SK-N-SH (cell line): ENCODE measurements at regions not wholly inside any gene's neighbourhood (a gene's known extent, or its start where the extent isn't known, plus 50 kb on each side); places are given as distances from the start of the nearest gene placed in this dataset.

Source experiments
- CTCF ChIA-PET: fragments of 300-600, 350-600 bp; formaldehyde crosslinking; extraction: SDS; loops from one replicate; lab custom pipeline; 2021; lab: Yijun Ruan, JAX
- POLR2A ChIA-PET: fragments of 350-600 bp; sonication (Branson Sonifier 250); formaldehyde crosslinking; extraction: SDS; loops from one replicate; lab custom pipeline; 2020; ENCODE audit warnings: antibody characterized with exemption, inconsistent platforms; lab: Yijun Ruan, JAX
- DNase-seq: peaks from one replicate; pipeline ENCODE4 v3.0.0; 2012
- H2AFZ ChIP-seq: fragments of 200-600 bp; sonication (generic); 2 replicates; pipeline ENCODE4 v1.8.1; 2016; ENCODE audit warnings: antibody characterized with exemption, mild to moderate bottlenecking, low read depth
- H3F3A ChIP-seq: fragments of 200-600 bp; sonication (generic); replicated peaks from 2 replicates; pipeline ENCODE3; 2016; ENCODE audit warnings: antibody characterized with exemption, mild to moderate bottlenecking; ENCODE audit not compliant: insufficient read depth
- H3K27ac ChIP-seq, 2 experiments: fragments of 200-500 bp in 1 of 2; fragments of 200-600 bp in 1 of 2; sonication (Bioruptor generic) in 1 of 2; sonication (generic), shearing (Covaris generic) in 1 of 2; 2 replicates each; pipeline versions ENCODE4 v1.5.1 to v1.6.1; 2014 to 2016; ENCODE audit warnings: low read depth in 2 of 2, inconsistent platforms in 1 of 2, low read length in 1 of 2, mild to moderate bottlenecking in 1 of 2, mixed read lengths in 1 of 2
- H3K27me3 ChIP-seq: fragments of 200-600 bp; sonication (generic), shearing (Covaris generic); 2 replicates; pipeline ENCODE4 v1.6.1; 2016; ENCODE audit warnings: mixed run types; ENCODE audit not compliant: insufficient read depth
- H3K36me3 ChIP-seq, 2 experiments: fragments of 200-500 bp in 1 of 2; fragments of 200-600 bp in 1 of 2; sonication (Bioruptor generic) in 1 of 2; sonication (generic) in 1 of 2; replicated peaks in 1 of 2; 2 replicates each; pipeline versions ENCODE3 to v1.5.1; 2014 to 2016; ENCODE audit warnings: low read length in 1 of 2, mild to moderate bottlenecking in 1 of 2; ENCODE audit not compliant: insufficient read depth in 2 of 2, control insufficient read depth in 1 of 2
- H3K4me1 ChIP-seq, 2 experiments: fragments of 200-500 bp in 1 of 2; fragments of 200-600 bp in 1 of 2; sonication (Bioruptor generic) in 1 of 2; sonication (generic), shearing (Covaris generic) in 1 of 2; 2 replicates each; pipeline versions ENCODE4 v1.5.1 to v1.6.1; 2014 to 2016; ENCODE audit warnings: low read depth in 1 of 2, low read length in 1 of 2, mixed run types in 1 of 2; ENCODE audit not compliant: insufficient read depth in 2 of 2, control insufficient read depth in 1 of 2
- H3K4me2 ChIP-seq: fragments of 200-600 bp; sonication (generic), shearing (Covaris generic); 2 replicates; pipeline ENCODE4 v1.6.1; 2017; ENCODE audit warnings: mixed run types
- H3K4me3 ChIP-seq, 2 experiments: fragments of 200-500 bp in 1 of 2; fragments of 200-600 bp in 1 of 2; sonication (Bioruptor generic) in 1 of 2; sonication (generic), shearing (Covaris generic) in 1 of 2; 2 replicates each; pipeline versions ENCODE4 v1.5.1 to v1.8.1; 2014 to 2016; ENCODE audit warnings: low read depth in 2 of 2, inconsistent platforms in 1 of 2, low read length in 1 of 2, mild to moderate bottlenecking in 1 of 2, mixed read lengths in 1 of 2, moderate library complexity in 1 of 2
- H3K79me2 ChIP-seq: fragments of 200-600 bp; sonication (generic); 2 replicates; pipeline ENCODE4 v1.8.1; 2017; ENCODE audit warnings: mild to moderate bottlenecking; ENCODE audit not compliant: insufficient read depth
- H3K9ac ChIP-seq: fragments of 200-600 bp; sonication (generic); 2 replicates; pipeline ENCODE4 v1.6.1; 2017; ENCODE audit warnings: mixed run types
- H3K9me2 ChIP-seq: fragments of 200-600 bp; sonication (generic); 2 replicates; pipeline ENCODE4 v1.6.1; 2017; ENCODE audit warnings: mixed run types
- H3K9me3 ChIP-seq: fragments of 200-600 bp; sonication (generic); 2 replicates; pipeline ENCODE4 v1.6.1; 2017; ENCODE audit warnings: mixed run types, mild to moderate bottlenecking, moderate library complexity
- H4K20me1 ChIP-seq: fragments of 200-600 bp; sonication (generic); 2 replicates; pipeline ENCODE4 v1.6.1; 2017; ENCODE audit warnings: mild to moderate bottlenecking, mixed run types; ENCODE audit not compliant: insufficient read depth
- CHD2 ChIP-seq: fragments of 150-350 bp; IDR thresholded peaks from 2 replicates; pipeline ENCODE4 v1.6.1; 2018; ENCODE audit warnings: low read length; ENCODE audit not compliant: partially characterized antibody
- ELF1 ChIP-seq: IDR thresholded peaks from 2 replicates; pipeline ENCODE4 v1.4.0; 2012
- EP300 ChIP-seq, 2 experiments: IDR thresholded peaks; 2 replicates each; pipeline versions ENCODE4 v1.4.0 to v1.6.1; 2012; ENCODE audit warnings: borderline replicate concordance in 1 of 2, low read depth in 1 of 2, low read length in 1 of 2
- FOXM1 ChIP-seq: IDR thresholded peaks from 2 replicates; pipeline ENCODE4 v1.4.0; 2012; ENCODE audit warnings: low read depth, mild to moderate bottlenecking
- GATA2 ChIP-seq: sonication (generic); formaldehyde crosslinking; IDR thresholded peaks from 2 replicates; pipeline ENCODE4 v1.5.0; 2020; ENCODE audit warnings: mild to moderate bottlenecking, missing genetic modification reagents
- MAX ChIP-seq: IDR thresholded peaks from 2 replicates; pipeline ENCODE4 v1.4.0; 2012; ENCODE audit warnings: low read depth
- MEF2A ChIP-seq: IDR thresholded peaks from 2 replicates; pipeline ENCODE4 v1.4.0; 2012; ENCODE audit warnings: low read depth, borderline replicate concordance
- POLR2AphosphoS5 ChIP-seq: IDR thresholded peaks from 2 replicates; pipeline ENCODE4 v1.6.1; 2012; ENCODE audit warnings: low read depth, low read length
- RAD21 ChIP-seq: IDR thresholded peaks from 2 replicates; pipeline ENCODE4 v1.6.1; 2012; ENCODE audit warnings: mild to moderate bottlenecking, low read length
- REST ChIP-seq: IDR thresholded peaks from 2 replicates; pipeline ENCODE4 v1.6.1; 2012; ENCODE audit warnings: mild to moderate bottlenecking, low read depth, low read length, moderate library complexity
- RFX5 ChIP-seq: IDR thresholded peaks from 2 replicates; pipeline ENCODE4 v1.6.1; 2012; ENCODE audit warnings: mild to moderate bottlenecking, improper control_type of control experiment, low read length
- TAF1 ChIP-seq: IDR thresholded peaks from 2 replicates; pipeline ENCODE4 v1.6.1; 2012; ENCODE audit warnings: low read depth, mild to moderate bottlenecking, low read length, moderate library complexity, borderline replicate concordance
- TCF12 ChIP-seq: IDR thresholded peaks from 2 replicates; pipeline ENCODE4 v1.4.0; 2012
- USF1 ChIP-seq: IDR thresholded peaks from 2 replicates; pipeline ENCODE4 v1.4.0; 2012; ENCODE audit warnings: low read depth, borderline replicate concordance
- WGBS: methylation state at CpG from one replicate; pipeline ENCODE4 v1.1.6; 2017; ENCODE audit warnings: low lambda C conversion rate; 5-methylcytosine and 5-hydroxymethylcytosine counted together

- 76% methylated on average over 2 of the region's 2 CpGs for WGBS
- TF ChIP-seq EP300 (IDR thresholded peaks at IDR 0.05; ENCODE audit: borderline replicate concordance in 1 of 2, low read depth in 1 of 2, low read length in 1 of 2) (no peak), RFX5 (no peak), MEF2A (no peak), USF1 (no peak), RAD21 (no peak), MAX (no peak), TCF12 (no peak), POLR2AphosphoS5 (no peak), CHD2 (no peak), FOXM1 (no peak), TAF1 (no peak), REST (no peak), GATA2 (CRISPR knock-in tag) (no peak), ELF1 (no peak)
- H3K4me1 ChIP-seq, result no peaks in the 10 kb centered on the region; a peak in 1 of 4 replicates
- no peaks in the 10 kb centered on the region for H3K27me3 ChIP-seq
- H3K79me2 ChIP-seq, result no peaks in the 10 kb centered on the region
- no peak for DNase-seq
- H3K4me3 ChIP-seq, result no peak overlapping the region
- H3K4me2 ChIP-seq, result no peak overlapping the region
- ChIA-PET POLR2A (no interaction called here), CTCF (no interaction called here)
- peaks cover 5% of the 10 kb centered on the region for H3F3A ChIP-seq
- H3K27ac ChIP-seq, result peak overlapping the region in 1 of 2 experiments; percentile 19; a peak in 1 of 4 replicates
- H3K9ac ChIP-seq, result no peak overlapping the region
- no peaks in the 10 kb centered on the region for H3K9me3 ChIP-seq
- H3K36me3 ChIP-seq, result no peaks in the 10 kb centered on the region
- no peaks in the 10 kb centered on the region for H3K9me2 ChIP-seq
- H4K20me1 ChIP-seq, result no peaks in the 10 kb centered on the region
- H2AFZ ChIP-seq, result peak overlapping the region; percentile 58; the same call in 1 of the 2 replicates
These were observed 1110.2 kb downstream of the CDH11 start for GRCh38 chr16:64011650-64012049.

- no peak overlapping the region for H3K27ac ChIP-seq
- no peaks in the 10 kb centered on the region for H3K9me3 ChIP-seq
- H3K27me3 ChIP-seq, result no peaks in the 10 kb centered on the region
- H3K79me2 ChIP-seq, result no peaks in the 10 kb centered on the region
- H3K4me3 ChIP-seq, result no peak overlapping the region
- no peak overlapping the region for H3K4me2 ChIP-seq
- H3F3A ChIP-seq, result peaks cover 5% of the 10 kb centered on the region
- no peak for DNase-seq
- TF ChIP-seq RAD21 (peak; percentile 16; the same call in 1 of the 2 replicates), RFX5 (no peak)
- no peaks in the 10 kb centered on the region for H3K36me3 ChIP-seq
- H3K4me1 ChIP-seq, result no peaks in the 10 kb centered on the region
- no peaks in the 10 kb centered on the region for H4K20me1 ChIP-seq
- no peak overlapping the region for H3K9ac ChIP-seq
- CTCF ChIA-PET, result interaction anchor here (1.2 kb wide), 1 partner anchor 10 kb away, joined by 3 read pairs; no protein-coding TSS in a partner anchor
- WGBS, result 81% methylated on average over 2 of the region's 2 CpGs
- no peaks in the 10 kb centered on the region for H3K9me2 ChIP-seq
- POLR2A ChIA-PET, result no interaction called here
- H2AFZ ChIP-seq, result no peak overlapping the region
These were observed 1113.7 kb downstream of the CDH11 start for GRCh38 chr16:64008131-64008530.
